HCT116 (cell line): ENCODE measurements at regions not wholly inside any gene's neighbourhood (a gene's known extent, or its start where the extent isn't known, plus 50 kb on each side); places are given as distances from the start of the nearest gene placed in this dataset.

Source experiments
- ATAC-seq: fragments of 200-7000 bp; cut with Tn5 transposase; 2 replicates; pipeline ENCODE4 v1.9.1; 2020; ENCODE audit warnings: mild to moderate bottlenecking, moderate library complexity
- BruUV-seq: library from RNA; stranded (reverse); fragments of 400-500 nt; replicated peaks from 2 replicates; lab custom pipeline; 2021; lab: Mats Ljungman, UMichigan
- CTCF ChIA-PET: fragments of 300-600 bp; sonication (Branson Sonifier 250); formaldehyde crosslinking; loops from one replicate; lab custom pipeline; 2021; ENCODE audit warnings: antibody characterized with exemption; lab: Charles Lee
- POLR2A ChIA-PET: fragments of 300-600, 350-600 bp; sonication (Branson Sonifier 250); formaldehyde crosslinking; loops from one replicate; lab custom pipeline; 2021; ENCODE audit warnings: antibody characterized with exemption; lab: Charles Lee
- RAD21 ChIA-PET, 2 experiments: fragments of 300-600 bp; sonication (Branson Sonifier 250); formaldehyde crosslinking; loops; one replicate each; lab custom pipeline; 2023; ENCODE audit warnings: low total read pairs in 2 of 2; ENCODE audit not compliant: uncharacterized antibody in 2 of 2, unreplicated experiment in 2 of 2, low non-redundant PET in 1 of 2; lab: Charles Lee
- DNase-seq: peaks from one replicate; pipeline ENCODE4 v3.0.0-alpha.2; 2010; ENCODE audit warnings: low read depth, low spot score
- H2AFZ ChIP-seq: fragments of 200-600 bp; shearing (Covaris generic), sonication (generic); 2 replicates; pipeline ENCODE4 v1.6.1; 2017; ENCODE audit warnings: low read depth, mixed run types, mixed read lengths, antibody characterized with exemption, low read length; ENCODE audit not compliant: poor library complexity, severe bottlenecking
- H3K27ac ChIP-seq: 2 replicates; pipeline ENCODE4 v1.5.1; 2012; ENCODE audit warnings: low read depth, low read length
- H3K27me3 ChIP-seq: fragments of 200-600 bp; sonication (generic); 2 replicates; pipeline ENCODE4 v1.6.1; 2016; ENCODE audit warnings: mixed run types, low read length, mixed read lengths; ENCODE audit not compliant: insufficient read depth
- H3K36me3 ChIP-seq, 2 experiments: fragments of 200-500 bp in 1 of 2; fragments of 200-600 bp in 1 of 2; sonication (Bioruptor generic) in 1 of 2; sonication (generic) in 1 of 2; 2 replicates each; pipeline versions ENCODE4 v1.5.1 to v1.6.1; 2014 to 2016; ENCODE audit warnings: low read length in 2 of 2, inconsistent platforms in 1 of 2, mixed read lengths in 1 of 2, mixed run types in 1 of 2; ENCODE audit not compliant: insufficient read depth in 2 of 2, control insufficient read depth in 1 of 2
- H3K4me1 ChIP-seq, 2 experiments: fragments of 200-600 bp in 1 of 2; sonication (generic) in 1 of 2; 2 replicates each; pipeline versions ENCODE4 v1.5.1 to v1.6.1; 2012 to 2017; ENCODE audit warnings: low read length in 2 of 2, inconsistent platforms in 1 of 2, mild to moderate bottlenecking in 1 of 2, mixed read lengths in 1 of 2, mixed run types in 1 of 2, moderate library complexity in 1 of 2; ENCODE audit not compliant: insufficient read depth in 2 of 2, control insufficient read depth in 1 of 2
- H3K4me2 ChIP-seq: fragments of 200-600 bp; sonication (generic); 2 replicates; pipeline ENCODE4 v1.6.1; 2017; ENCODE audit warnings: mixed run types, low read length, mixed read lengths
- H3K4me3 ChIP-seq, 2 experiments: fragments of 200-600 bp in 1 of 2; sonication (generic) in 1 of 2; replicated peaks in 1 of 2; 2 replicates each; pipeline ENCODE4 v1.5.1; 2011 to 2016; ENCODE audit warnings: low read length in 2 of 2, control low read depth in 1 of 2, low read depth in 1 of 2, mild to moderate bottlenecking in 1 of 2, mixed read lengths in 1 of 2, mixed run types in 1 of 2
- H3K79me2 ChIP-seq: fragments of 200-600 bp; sonication (generic); 2 replicates; pipeline ENCODE4 v1.6.1; 2017; ENCODE audit warnings: mild to moderate bottlenecking, mixed run types, low read length, moderate library complexity, mixed read lengths; ENCODE audit not compliant: insufficient read depth
- H3K9ac ChIP-seq: fragments of 200-600 bp; sonication (generic); 2 replicates; pipeline ENCODE4 v1.6.1; 2016; ENCODE audit warnings: low read length, mixed read lengths
- H3K9me2 ChIP-seq: fragments of 200-600 bp; sonication (generic), shearing (Covaris generic); 2 replicates; pipeline ENCODE4 v1.6.1; 2017; ENCODE audit warnings: mixed run types, mild to moderate bottlenecking, moderate library complexity; ENCODE audit not compliant: insufficient read depth
- H3K9me3 ChIP-seq, 2 experiments: fragments of 200-500 bp in 1 of 2; fragments of 200-600 bp in 1 of 2; sonication (Bioruptor generic) in 1 of 2; sonication (generic) in 1 of 2; 2 replicates each; pipeline ENCODE4 v1.6.1; 2014 to 2017; ENCODE audit warnings: low read length in 2 of 2, mixed read lengths in 2 of 2, inconsistent platforms in 1 of 2, low read depth in 1 of 2, mild to moderate bottlenecking in 1 of 2, mixed run types in 1 of 2, moderate library complexity in 1 of 2; ENCODE audit not compliant: control insufficient read depth in 1 of 2, insufficient read depth in 1 of 2
- H4K20me1 ChIP-seq: fragments of 200-600 bp; sonication (generic), shearing (Covaris generic); 2 replicates; pipeline ENCODE4 v1.6.1; 2017; ENCODE audit warnings: mixed run types, mild to moderate bottlenecking, moderate library complexity; ENCODE audit not compliant: insufficient read depth
- CBX3 ChIP-seq: IDR thresholded peaks from 2 replicates; pipeline ENCODE4 v1.6.1; 2012; ENCODE audit warnings: low read depth
- CEBPB ChIP-seq: IDR thresholded peaks from 2 replicates; pipeline ENCODE4 v1.6.1; 2012; ENCODE audit warnings: low read depth
- EGR1 ChIP-seq: IDR thresholded peaks from 2 replicates; pipeline ENCODE4 v1.6.1; 2012; ENCODE audit warnings: low read depth
- ELF1 ChIP-seq: IDR thresholded peaks from 2 replicates; pipeline ENCODE4 v1.6.1; 2012; ENCODE audit warnings: low read depth, borderline replicate concordance
- EZH2 ChIP-seq: fragments of 200-600 bp; sonication (generic); IDR thresholded peaks from 2 replicates; pipeline ENCODE4 v1.6.1; 2017; ENCODE audit warnings: antibody characterized with exemption, mixed run types
- EZH2phosphoT487 ChIP-seq: fragments of 200-600 bp; IDR thresholded peaks from 2 replicates; pipeline ENCODE4 v1.6.1; 2018; ENCODE audit warnings: antibody characterized with exemption, borderline replicate concordance
- FOSL1 ChIP-seq: IDR thresholded peaks from 2 replicates; pipeline ENCODE4 v1.6.1; 2012; ENCODE audit warnings: low read depth
- POLR2A ChIP-seq: IDR thresholded peaks from 2 replicates; pipeline ENCODE4 v1.7.0; 2011; ENCODE audit warnings: borderline replicate concordance; ENCODE audit not compliant: insufficient read depth, insufficient read length; ENCODE audit errors: extremely low read depth
- POLR2AphosphoS5 ChIP-seq: IDR thresholded peaks from 2 replicates; pipeline ENCODE4 v1.6.1; 2011; ENCODE audit warnings: mild to moderate bottlenecking, low read depth, low read length, moderate library complexity
- RAD21 ChIP-seq: IDR thresholded peaks from 2 replicates; pipeline ENCODE4 v1.6.1; 2012; ENCODE audit warnings: low read depth, mild to moderate bottlenecking
- SIN3A ChIP-seq: IDR thresholded peaks from 2 replicates; pipeline ENCODE4 v1.6.1; 2012; ENCODE audit warnings: low read depth
- SP1 ChIP-seq: IDR thresholded peaks from 2 replicates; pipeline ENCODE4 v1.6.1; 2012; ENCODE audit warnings: low read depth
- TCF7L2 ChIP-seq: IDR thresholded peaks from 2 replicates; pipeline ENCODE4 v1.7.0; 2011; ENCODE audit warnings: borderline replicate concordance, inconsistent platforms; ENCODE audit not compliant: insufficient read depth, insufficient read length; ENCODE audit errors: extremely low read depth
- YY1 ChIP-seq: IDR thresholded peaks from 2 replicates; pipeline ENCODE4 v1.6.1; 2011; ENCODE audit warnings: low read length, low read depth, moderate library complexity, mild to moderate bottlenecking; ENCODE audit not compliant: insufficient replicate concordance; ENCODE audit errors: extremely low read depth
- ZFX ChIP-seq: fragments of 450-650 bp; IDR thresholded peaks from 2 replicates; pipeline ENCODE4 v1.6.1; 2017
- ZNF274 ChIP-seq: fragments of 200-500 bp; sonication (Bioruptor generic); IDR thresholded peaks from 2 replicates; pipeline ENCODE4 v1.6.1; 2014; ENCODE audit warnings: mild to moderate bottlenecking, low read depth, low read length, inconsistent platforms
- intact Hi-C: fragments of 100-400 bp; cut with micrococcal nuclease; formaldehyde crosslinking; loops from 2 replicates; pipeline ENCODE4 v1.10.0; 2022
- TF ChIP-seq, protein P1 (sequence below): IDR thresholded peaks from 2 replicates; pipeline ENCODE4 v1.6.1; 2012
- TF ChIP-seq, protein P2 (sequence below): IDR thresholded peaks from 2 replicates; pipeline ENCODE4 v1.6.1; 2012; ENCODE audit warnings: low read depth
- TF ChIP-seq, protein P3 (sequence below): IDR thresholded peaks from 2 replicates; pipeline ENCODE4 v1.6.1; 2012

DNA sequence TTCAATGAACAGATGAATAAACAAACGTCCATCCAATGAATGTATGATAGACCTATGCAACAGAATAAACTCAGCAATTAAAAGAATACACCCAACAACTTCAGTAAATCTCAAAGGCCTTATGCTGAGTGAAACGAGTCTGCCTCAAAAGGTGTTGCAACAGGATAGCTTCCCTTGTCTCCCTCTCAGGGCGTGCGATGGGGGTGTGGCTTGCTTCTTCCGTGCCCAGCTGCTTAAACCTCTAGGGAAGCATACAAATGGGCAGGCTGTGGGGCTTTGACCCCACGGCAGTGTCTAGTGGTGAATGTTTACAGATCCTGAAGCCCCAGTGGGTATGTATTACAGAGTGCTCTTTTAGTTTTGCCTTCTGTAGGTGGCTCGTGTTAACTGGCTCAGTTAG, 87.0 kb upstream of the CCL21 start:
- Histone ChIP-seq H3K36me3 (no peaks in the 10 kb centered on the region), H3K4me1 (no peaks in the 10 kb centered on the region), H3K27me3 (peaks cover 24% of the 10 kb centered on the region), H3K9me2 (no peaks in the 10 kb centered on the region), H3K4me2 (no peak overlapping the region), H3K4me3 (no peak overlapping the region), H4K20me1 (no peaks in the 10 kb centered on the region), H3K9me3 (no peaks in the 10 kb centered on the region), H3K79me2 (no peaks in the 10 kb centered on the region), H3K27ac (no peak overlapping the region), H2AFZ (no peak overlapping the region), H3K9ac (no peak overlapping the region)
- DNase-seq (no peak), ATAC-seq (no peak)
- CTCF ChIA-PET: interaction anchor here (0.6 kb wide), 1 partner anchor 103 kb away, joined by 3 read pairs; no protein-coding TSS in a partner anchor
- POLR2A ChIA-PET: no interaction called here
- intact Hi-C loops: no loop called here
- no TSS peak for BruUV-seq
- TF ChIP-seq ZNF274: no peak
- TF ChIP-seq YY1: no peak
- TF ChIP-seq ELF1: no peak
- TF ChIP-seq POLR2AphosphoS5: no peak
- no peak for TF ChIP-seq CBX3
- no peak for TF ChIP-seq EGR1
- TF ChIP-seq EZH2phosphoT487: no peak
- TF ChIP-seq, protein P1, sequence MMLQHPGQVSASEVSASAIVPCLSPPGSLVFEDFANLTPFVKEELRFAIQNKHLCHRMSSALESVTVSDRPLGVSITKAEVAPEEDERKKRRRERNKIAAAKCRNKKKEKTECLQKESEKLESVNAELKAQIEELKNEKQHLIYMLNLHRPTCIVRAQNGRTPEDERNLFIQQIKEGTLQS: no peak
- no peak for TF ChIP-seq EZH2
- TF ChIP-seq SIN3A: no peak
- TF ChIP-seq FOSL1: no peak
- TF ChIP-seq CEBPB: no peak
- TF ChIP-seq RAD21: no peak
- RAD21 ChIA-PET: no interaction called here

DNA sequence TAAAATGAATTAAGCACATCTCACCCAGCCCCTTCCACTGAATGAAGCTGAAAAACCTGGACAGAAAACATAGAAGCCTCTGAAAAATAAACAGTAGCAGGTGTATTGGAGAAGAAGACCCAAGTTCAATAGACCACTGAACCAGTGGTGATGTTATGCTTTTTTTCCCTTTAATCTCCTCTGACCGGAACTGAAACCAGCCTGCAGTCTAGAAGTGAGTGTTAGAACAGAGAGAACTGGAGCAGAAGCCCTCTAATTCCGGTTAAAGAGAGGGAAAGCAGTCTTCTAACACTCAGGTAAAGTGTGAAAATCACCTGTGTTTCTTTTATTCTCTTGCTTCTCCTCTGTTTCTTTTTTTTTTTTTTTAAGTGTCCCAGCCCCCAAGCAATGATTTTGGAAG, 83.5 kb upstream of the CCL21 start:
- Histone ChIP-seq H3K27me3 (peaks cover 35% of the 10 kb centered on the region), H2AFZ (no peak overlapping the region), H3K36me3 (no peaks in the 10 kb centered on the region), H3K9ac (no peak overlapping the region), H3K4me2 (no peak overlapping the region), H3K79me2 (no peaks in the 10 kb centered on the region), H3K9me2 (no peaks in the 10 kb centered on the region), H4K20me1 (no peaks in the 10 kb centered on the region), H3K27ac (no peak overlapping the region), H3K9me3 (no peaks in the 10 kb centered on the region), H3K4me1 (no peaks in the 10 kb centered on the region), H3K4me3 (no peak overlapping the region)
- ATAC-seq (no peak), DNase-seq (no peak)
- ChIA-PET CTCF (no interaction called here), POLR2A (no interaction called here), RAD21 (no interaction called here)
- BruUV-seq: no TSS peak
- intact Hi-C loops: no loop called here
- no peak for TF ChIP-seq CBX3
- TF ChIP-seq SP1: no peak
- TF ChIP-seq, protein P2, sequence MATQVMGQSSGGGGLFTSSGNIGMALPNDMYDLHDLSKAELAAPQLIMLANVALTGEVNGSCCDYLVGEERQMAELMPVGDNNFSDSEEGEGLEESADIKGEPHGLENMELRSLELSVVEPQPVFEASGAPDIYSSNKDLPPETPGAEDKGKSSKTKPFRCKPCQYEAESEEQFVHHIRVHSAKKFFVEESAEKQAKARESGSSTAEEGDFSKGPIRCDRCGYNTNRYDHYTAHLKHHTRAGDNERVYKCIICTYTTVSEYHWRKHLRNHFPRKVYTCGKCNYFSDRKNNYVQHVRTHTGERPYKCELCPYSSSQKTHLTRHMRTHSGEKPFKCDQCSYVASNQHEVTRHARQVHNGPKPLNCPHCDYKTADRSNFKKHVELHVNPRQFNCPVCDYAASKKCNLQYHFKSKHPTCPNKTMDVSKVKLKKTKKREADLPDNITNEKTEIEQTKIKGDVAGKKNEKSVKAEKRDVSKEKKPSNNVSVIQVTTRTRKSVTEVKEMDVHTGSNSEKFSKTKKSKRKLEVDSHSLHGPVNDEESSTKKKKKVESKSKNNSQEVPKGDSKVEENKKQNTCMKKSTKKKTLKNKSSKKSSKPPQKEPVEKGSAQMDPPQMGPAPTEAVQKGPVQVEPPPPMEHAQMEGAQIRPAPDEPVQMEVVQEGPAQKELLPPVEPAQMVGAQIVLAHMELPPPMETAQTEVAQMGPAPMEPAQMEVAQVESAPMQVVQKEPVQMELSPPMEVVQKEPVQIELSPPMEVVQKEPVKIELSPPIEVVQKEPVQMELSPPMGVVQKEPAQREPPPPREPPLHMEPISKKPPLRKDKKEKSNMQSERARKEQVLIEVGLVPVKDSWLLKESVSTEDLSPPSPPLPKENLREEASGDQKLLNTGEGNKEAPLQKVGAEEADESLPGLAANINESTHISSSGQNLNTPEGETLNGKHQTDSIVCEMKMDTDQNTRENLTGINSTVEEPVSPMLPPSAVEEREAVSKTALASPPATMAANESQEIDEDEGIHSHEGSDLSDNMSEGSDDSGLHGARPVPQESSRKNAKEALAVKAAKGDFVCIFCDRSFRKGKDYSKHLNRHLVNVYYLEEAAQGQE: no peak
- no peak for TF ChIP-seq FOSL1
- no peak for TF ChIP-seq SIN3A
- TF ChIP-seq, protein P3, sequence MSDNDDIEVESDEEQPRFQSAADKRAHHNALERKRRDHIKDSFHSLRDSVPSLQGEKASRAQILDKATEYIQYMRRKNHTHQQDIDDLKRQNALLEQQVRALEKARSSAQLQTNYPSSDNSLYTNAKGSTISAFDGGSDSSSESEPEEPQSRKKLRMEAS: no peak
- no peak for TF ChIP-seq ELF1
- TF ChIP-seq TCF7L2: no peak
- TF ChIP-seq RAD21: no peak
- no peak for TF ChIP-seq EZH2phosphoT487
- TF ChIP-seq POLR2AphosphoS5: no peak
- TF ChIP-seq EZH2: no peak
- no peak for TF ChIP-seq ZFX
- no peak for TF ChIP-seq POLR2A
- no peak for TF ChIP-seq EGR1
